ENCODE measurements at regions not wholly inside any gene's neighbourhood (a gene's known extent, or its start where the extent isn't known, plus 50 kb on each side); places are given as distances from the start of the nearest gene placed in this dataset.

- TF ChIP-seq CTCF (IDR thresholded peaks at IDR 0.05) (no peak), POLR2A (IDR thresholded peaks at IDR 0.05) (no peak)
- intact Hi-C loops (cut with DNase I; ENCODE audit: low total_unique reads), result no loop called here
These were observed 196.4 kb downstream of the SUCNR1 start for GRCh38 chr3:152069871-152070270.

GRCh38 chr3:152071315-152071714 is 197.4 kb upstream of the MBNL1 start:
- intact Hi-C loops (cut with DNase I; ENCODE audit: low total_unique reads), result no loop called here
- WGBS, 2 donors, result 96 to 97% methylated on average over 3 of the region's 3 CpGs

More at GRCh38 chr3:152069871-152070270, 196.4 kb downstream of the SUCNR1 start:
- DNase-seq (ENCODE audit: low spot score in 2 of 2), result no peak
- H3K4me3 ChIP-seq (ENCODE audit: low read depth, poor library complexity, severe bottlenecking), result no peak overlapping the region

GRCh38 chr3:152071924-152072323 is 196.8 kb upstream of the MBNL1 start:
- 61 to 77% methylated on average over 1 of the region's 1 CpG for WGBS, 2 donors
- intact Hi-C loops (cut with DNase I; ENCODE audit: low total_unique reads), result no loop called here
- TF ChIP-seq POLR2A (IDR thresholded peaks at IDR 0.05) (no peak), CTCF (IDR thresholded peaks at IDR 0.05) (no peak)
- DNase-seq (ENCODE audit: low spot score in 2 of 2), result no peak
- H3K4me3 ChIP-seq (ENCODE audit: low read depth, poor library complexity, severe bottlenecking), result no peak overlapping the region

More at GRCh38 chr3:152071315-152071714, 197.4 kb upstream of the MBNL1 start:
- H3K4me3 ChIP-seq (ENCODE audit: low read depth, poor library complexity, severe bottlenecking), result no peak overlapping the region
- TF ChIP-seq CTCF (IDR thresholded peaks at IDR 0.05) (no peak), POLR2A (IDR thresholded peaks at IDR 0.05) (no peak)
- DNase-seq (ENCODE audit: low spot score in 2 of 2), result no peak

- H3K4me3 ChIP-seq (ENCODE audit: low read depth, poor library complexity, severe bottlenecking), result no peak overlapping the region
- WGBS, 2 donors, result 67 to 69% methylated on average over 6 of the region's 6 CpGs
- intact Hi-C loops (cut with DNase I; ENCODE audit: low total_unique reads), result no loop called here
- TF ChIP-seq CTCF (IDR thresholded peaks at IDR 0.05) (no peak), POLR2A (IDR thresholded peaks at IDR 0.05) (no peak)
- no peak for DNase-seq (ENCODE audit: low spot score in 2 of 2)
These were observed 195.5 kb upstream of the MBNL1 start for GRCh38 chr3:152073267-152073666.

GRCh38 chr3:152076148-152076547 is 192.6 kb upstream of the MBNL1 start:
- no peak for DNase-seq (ENCODE audit: low spot score in 2 of 2)
- intact Hi-C loops (cut with DNase I; ENCODE audit: low total_unique reads), result no loop called here
- no peak overlapping the region for H3K4me3 ChIP-seq (ENCODE audit: low read depth, poor library complexity, severe bottlenecking)
- WGBS, 2 donors, result 88 to 91% methylated on average over 2 of the region's 2 CpGs
- TF ChIP-seq CTCF (IDR thresholded peaks at IDR 0.05) (no peak), POLR2A (IDR thresholded peaks at IDR 0.05) (no peak)

GRCh38 chr3:152079980-152080379 is 188.7 kb upstream of the MBNL1 start:
- TF ChIP-seq CTCF (IDR thresholded peaks at IDR 0.05) (no peak), POLR2A (IDR thresholded peaks at IDR 0.05) (no peak)
- no peak for DNase-seq (ENCODE audit: low spot score in 2 of 2)
- intact Hi-C loops (cut with DNase I; ENCODE audit: low total_unique reads), result no loop called here
- no peak overlapping the region for H3K4me3 ChIP-seq (ENCODE audit: low read depth, poor library complexity, severe bottlenecking)
- WGBS, 2 donors, result 96% methylated on average over 2 of the region's 2 CpGs
